IMR-90 (cell line): ENCODE measurements at regions not wholly inside any gene's neighbourhood (a gene's known extent, or its start where the extent isn't known, plus 50 kb on each side); places are given as distances from the start of the nearest gene placed in this dataset.

Experiments used
- ATAC-seq: fragments of 200-7000 bp; cut with Tn5 transposase; 2 replicates; pipeline ENCODE4 v1.9.1; 2020; ENCODE audit warnings: low read depth, mild to moderate bottlenecking, moderate library complexity
- BruUV-seq: library from RNA; stranded (reverse); fragments of 400-500 nt; replicated peaks from 2 replicates; lab custom pipeline; 2021; lab: Mats Ljungman, UMichigan
- CTCF ChIA-PET: fragments of 300-600 bp; formaldehyde crosslinking; extraction: SDS; loops from one replicate; lab custom pipeline; 2021; ENCODE audit warnings: antibody characterized with exemption; lab: Yijun Ruan, JAX
- POLR2A ChIA-PET: fragments of 300-600 bp; sonication (Branson Sonifier 250); formaldehyde crosslinking; loops from one replicate; lab custom pipeline; 2022; ENCODE audit warnings: antibody characterized with exemption; ENCODE audit not compliant: unreplicated experiment; lab: Charles Lee
- DNase-seq: peaks from one replicate; pipeline ENCODE4 v3.0.0; 2013
- H2AFZ ChIP-seq: replicated peaks from 2 replicates; pipeline ENCODE3; 2013; ENCODE audit warnings: low read length, mild to moderate bottlenecking; ENCODE audit not compliant: poor library complexity
- H2AK5ac ChIP-seq: 2 replicates; pipeline ENCODE4 v1.6.1; 2013; ENCODE audit warnings: low read depth, low read length, inconsistent platforms
- H2AK9ac ChIP-seq: replicated peaks from 2 replicates; pipeline ENCODE3; 2013; ENCODE audit warnings: mild to moderate bottlenecking, low read depth, low read length, moderate library complexity; ENCODE audit not compliant: poor library complexity
- H2BK120ac ChIP-seq: 2 replicates; pipeline ENCODE4 v1.6.1; 2013; ENCODE audit warnings: low read depth, low read length, inconsistent platforms
- H2BK15ac ChIP-seq: 3 replicates; pipeline ENCODE4 v1.6.1; 2013; ENCODE audit warnings: low read depth, low read length, inconsistent platforms
- H2BK20ac ChIP-seq: 2 replicates; pipeline ENCODE4 v1.6.1; 2013; ENCODE audit warnings: low read depth, mild to moderate bottlenecking, inconsistent platforms, low read length, moderate library complexity
- H2BK5ac ChIP-seq: 2 replicates; pipeline ENCODE4 v1.6.1; 2013; ENCODE audit warnings: mild to moderate bottlenecking, low read depth, low read length, inconsistent platforms; ENCODE audit not compliant: poor library complexity, severe bottlenecking
- H3K14ac ChIP-seq: replicated peaks from 2 replicates; pipeline ENCODE4 v1.6.1; 2013; ENCODE audit warnings: low read depth, low read length, inconsistent platforms
- H3K18ac ChIP-seq: 2 replicates; pipeline ENCODE4 v1.6.1; 2013; ENCODE audit warnings: low read depth, low read length, control low read depth
- H3K23ac ChIP-seq: 2 replicates; pipeline ENCODE4 v1.6.1; 2013; ENCODE audit warnings: low read depth, low read length, inconsistent platforms
- H3K27ac ChIP-seq: 2 replicates; pipeline ENCODE4 v1.5.1; 2013; ENCODE audit warnings: mild to moderate bottlenecking, control low read depth, low read length; ENCODE audit not compliant: insufficient read depth
- H3K27me3 ChIP-seq: 2 replicates; pipeline ENCODE4 v1.6.1; 2013; ENCODE audit warnings: low read length; ENCODE audit not compliant: control insufficient read depth, insufficient read depth
- H3K36me3 ChIP-seq: 2 replicates; pipeline ENCODE4 v1.6.1; 2013; ENCODE audit warnings: low read length, mixed read lengths; ENCODE audit not compliant: control insufficient read depth, insufficient read depth
- H3K4ac ChIP-seq: 2 replicates; pipeline ENCODE4 v1.6.1; 2013; ENCODE audit warnings: low read depth, low read length, inconsistent platforms
- H3K4me1 ChIP-seq: 2 replicates; pipeline ENCODE4 v1.6.1; 2013; ENCODE audit warnings: low read length, mixed read lengths; ENCODE audit not compliant: control insufficient read depth, insufficient read depth
- H3K4me2 ChIP-seq: 2 replicates; pipeline ENCODE4 v1.6.1; 2013; ENCODE audit warnings: low read depth, mild to moderate bottlenecking, control low read depth, low read length, moderate library complexity
- H3K4me3 ChIP-seq: 2 replicates; pipeline ENCODE4 v1.5.1; 2013; ENCODE audit warnings: low read depth, mild to moderate bottlenecking, control low read depth, low read length, moderate library complexity; ENCODE audit not compliant: insufficient read depth
- H3K56ac ChIP-seq: 2 replicates; pipeline ENCODE4 v1.6.1; 2013; ENCODE audit warnings: low read length, inconsistent platforms; ENCODE audit not compliant: insufficient read depth; ENCODE audit errors: extremely low read depth
- H3K79me1 ChIP-seq, 2 experiments: 2 replicates each; pipeline ENCODE4 v1.6.1; 2013; ENCODE audit warnings: low read length in 2 of 2, inconsistent platforms in 1 of 2, low read depth in 1 of 2
- H3K9ac ChIP-seq: 2 replicates; pipeline ENCODE4 v1.6.1; 2013; ENCODE audit warnings: low read depth, low read length, control low read depth
- H3K9me1 ChIP-seq: 2 replicates; pipeline ENCODE4 v1.6.1; 2013; ENCODE audit warnings: low read length, inconsistent platforms; ENCODE audit not compliant: insufficient read depth
- H3K9me3 ChIP-seq: 2 replicates; pipeline ENCODE4 v1.6.1; 2013; ENCODE audit warnings: low read length; ENCODE audit not compliant: control insufficient read depth, insufficient read depth
- H4K20me1 ChIP-seq: 2 replicates; pipeline ENCODE4 v1.6.1; 2013; ENCODE audit warnings: low read length, inconsistent platforms; ENCODE audit not compliant: insufficient read depth
- H4K5ac ChIP-seq: 2 replicates; pipeline ENCODE4 v1.6.1; 2013; ENCODE audit warnings: mild to moderate bottlenecking, low read depth, low read length, control low read depth
- H4K8ac ChIP-seq, 2 experiments: 2 replicates each; pipeline ENCODE4 v1.6.1; 2013; ENCODE audit warnings: low read depth in 2 of 2, low read length in 2 of 2, control low read depth in 1 of 2, inconsistent platforms in 1 of 2
- H4K91ac ChIP-seq: 2 replicates; pipeline ENCODE4 v1.6.1; 2013; ENCODE audit warnings: low read depth, low read length, inconsistent platforms; ENCODE audit not compliant: insufficient read depth
- BHLHE40 ChIP-seq: fragments of 150-350 bp; IDR thresholded peaks from 2 replicates; pipeline ENCODE4 v1.6.1; 2016; ENCODE audit warnings: mild to moderate bottlenecking, low read depth, low read length
- CEBPB ChIP-seq: IDR thresholded peaks from 2 replicates; pipeline ENCODE4 v1.6.1; 2012; ENCODE audit warnings: low read depth, low read length, improper control_type of control experiment
- CHD1 ChIP-seq: IDR thresholded peaks from 2 replicates; pipeline ENCODE4 v1.6.1; 2012; ENCODE audit warnings: low read depth, low read length, improper control_type of control experiment
- FOS ChIP-seq: fragments of 150-350 bp; IDR thresholded peaks from 2 replicates; pipeline ENCODE4 v1.6.1; 2016; ENCODE audit warnings: low read depth, low read length
- MAZ ChIP-seq: IDR thresholded peaks from 2 replicates; pipeline ENCODE4 v1.6.1; 2012; ENCODE audit warnings: low read depth, mild to moderate bottlenecking, low read length, improper control_type of control experiment, moderate library complexity, borderline replicate concordance
- MXI1 ChIP-seq: IDR thresholded peaks from 2 replicates; pipeline ENCODE4 v1.6.1; 2012; ENCODE audit warnings: low read depth, mild to moderate bottlenecking, low read length, moderate library complexity, borderline replicate concordance
- NFE2L2 ChIP-seq: fragments of 150-350 bp; IDR thresholded peaks from 2 replicates; pipeline ENCODE4 v1.6.1; 2016; ENCODE audit warnings: low read depth, mild to moderate bottlenecking, low read length
- POLR2A ChIP-seq: IDR thresholded peaks from 2 replicates; pipeline ENCODE4 v1.6.1; 2012; ENCODE audit warnings: mild to moderate bottlenecking, low read depth, low read length
- RAD21 ChIP-seq: IDR thresholded peaks from 2 replicates; pipeline ENCODE4 v1.6.1; 2012; ENCODE audit warnings: low read length, improper control_type of control experiment
- RCOR1 ChIP-seq: IDR thresholded peaks from 2 replicates; pipeline ENCODE4 v1.6.1; 2012; ENCODE audit warnings: mild to moderate bottlenecking, low read length, improper control_type of control experiment; ENCODE audit not compliant: insufficient replicate concordance
- RFX5 ChIP-seq: IDR thresholded peaks from 2 replicates; pipeline ENCODE4 v1.8.0; 2012; ENCODE audit warnings: low read depth, mild to moderate bottlenecking, low read length, moderate library complexity
- SMC3 ChIP-seq: fragments of 150-350 bp; IDR thresholded peaks from 2 replicates; pipeline ENCODE4 v1.6.1; 2016; ENCODE audit warnings: low read depth, mild to moderate bottlenecking, antibody characterized with exemption, low read length, moderate library complexity
- WGBS, 2 experiments: methylation state at CpG; one replicate each; pipeline versions ENCODE4 v1.1.5 to v1.1.7; 2013; ENCODE audit warnings: missing lambda C conversion rate in 2 of 2; ENCODE audit not compliant: insufficient read length in 1 of 2; ENCODE audit errors: extremely low coverage in 2 of 2; 5-methylcytosine and 5-hydroxymethylcytosine counted together
- dilution Hi-C: fragments of 300-500 bp; cut with HindIII; formaldehyde crosslinking; loops from one replicate; pipeline ENCODE4 v1.14.3; 2018; ENCODE audit warnings: low sequenced_read_pairs; ENCODE audit not compliant: unreplicated experiment
- in situ Hi-C: fragments of 300-500 bp; cut with MboI; formaldehyde crosslinking; loops from 3 replicates; pipeline ENCODE4 v1.14.3; 2019; ENCODE audit warnings: low sequenced_read_pairs, inconsistent platforms, mixed read lengths
- intact Hi-C: fragments of 100-400 bp; cut with micrococcal nuclease; formaldehyde crosslinking; loops from 2 replicates; pipeline ENCODE4 v1.10.0; 2022
- TF ChIP-seq, protein P1 (sequence below): fragments of 150-350 bp; IDR thresholded peaks from 2 replicates; pipeline ENCODE4 v1.6.1; 2016; ENCODE audit warnings: low read depth, mild to moderate bottlenecking, low read length, moderate library complexity, borderline replicate concordance
- TF ChIP-seq, protein P2 (sequence below): conservative IDR thresholded peaks from 2 replicates; pipeline ENCODE4 v1.5.1; 2012; ENCODE audit warnings: mild to moderate bottlenecking, low read depth, low read length, improper control_type of control experiment

DNA sequence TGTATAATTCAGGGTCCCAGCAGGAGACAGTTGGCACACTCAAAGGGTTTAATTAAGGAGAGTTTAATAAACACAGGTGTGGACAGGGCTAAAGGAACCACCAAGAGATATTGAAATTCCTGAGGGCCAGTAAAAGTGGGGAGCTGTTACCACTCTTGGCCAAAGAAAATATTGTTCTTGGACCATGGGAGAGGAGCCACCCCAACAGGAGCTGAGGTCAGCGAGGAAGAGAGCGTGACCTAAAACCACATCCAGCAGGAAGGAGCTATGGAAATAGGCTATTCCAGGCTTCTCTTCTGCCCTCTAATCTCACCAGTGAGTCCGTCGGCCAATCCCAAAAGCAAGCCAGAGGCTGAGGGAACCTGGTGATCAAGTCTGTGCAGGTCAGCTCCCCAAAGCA is 390.8 kb downstream of the MED13L start:
- in situ Hi-C loops (no loop called here), dilution Hi-C loops (no loop called here), intact Hi-C loops (no loop called here)
- H3K36me3 ChIP-seq: no peaks in the 10 kb centered on the region
- no peak overlapping the region for H4K5ac ChIP-seq
- DNase-seq (no peak), ATAC-seq (no peak)
- no peaks in the 10 kb centered on the region for H3K79me1 ChIP-seq
- no peaks in the 10 kb centered on the region for H4K20me1 ChIP-seq
- no peaks in the 10 kb centered on the region for H3K9me1 ChIP-seq
- ChIA-PET CTCF (interaction anchor here (0.5 kb wide), 1 partner anchor 673 kb away, joined by 4 read pairs; no protein-coding TSS in a partner anchor), POLR2A (no interaction called here)
- no peak overlapping the region for H2BK15ac ChIP-seq
- H3K27me3 ChIP-seq: peaks cover 6% of the 10 kb centered on the region
- H3K9ac ChIP-seq: no peak overlapping the region
- no peak overlapping the region for H3K18ac ChIP-seq
- no peak overlapping the region for H2AFZ ChIP-seq
- no peak overlapping the region for H4K91ac ChIP-seq
- H3K4me3 ChIP-seq: no peak overlapping the region
- no peak overlapping the region for H3K4ac ChIP-seq
- no peak overlapping the region for H3K14ac ChIP-seq
- H3K4me2 ChIP-seq: no peak overlapping the region
- H4K8ac ChIP-seq: no peak overlapping the region
- H3K4me1 ChIP-seq: no peaks in the 10 kb centered on the region
- H2BK5ac ChIP-seq: no peak overlapping the region
- TF ChIP-seq, protein P1, sequence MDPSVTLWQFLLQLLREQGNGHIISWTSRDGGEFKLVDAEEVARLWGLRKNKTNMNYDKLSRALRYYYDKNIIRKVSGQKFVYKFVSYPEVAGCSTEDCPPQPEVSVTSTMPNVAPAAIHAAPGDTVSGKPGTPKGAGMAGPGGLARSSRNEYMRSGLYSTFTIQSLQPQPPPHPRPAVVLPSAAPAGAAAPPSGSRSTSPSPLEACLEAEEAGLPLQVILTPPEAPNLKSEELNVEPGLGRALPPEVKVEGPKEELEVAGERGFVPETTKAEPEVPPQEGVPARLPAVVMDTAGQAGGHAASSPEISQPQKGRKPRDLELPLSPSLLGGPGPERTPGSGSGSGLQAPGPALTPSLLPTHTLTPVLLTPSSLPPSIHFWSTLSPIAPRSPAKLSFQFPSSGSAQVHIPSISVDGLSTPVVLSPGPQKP: no peak
- TF ChIP-seq RCOR1 (no peak), CEBPB (no peak), MXI1 (no peak), BHLHE40 (no peak), RAD21 (no peak), RFX5 (no peak), POLR2A (no peak), CHD1 (no peak), MAZ (no peak), FOS (no peak), NFE2L2 (no peak), SMC3 (no peak)
- TF ChIP-seq, protein P2, sequence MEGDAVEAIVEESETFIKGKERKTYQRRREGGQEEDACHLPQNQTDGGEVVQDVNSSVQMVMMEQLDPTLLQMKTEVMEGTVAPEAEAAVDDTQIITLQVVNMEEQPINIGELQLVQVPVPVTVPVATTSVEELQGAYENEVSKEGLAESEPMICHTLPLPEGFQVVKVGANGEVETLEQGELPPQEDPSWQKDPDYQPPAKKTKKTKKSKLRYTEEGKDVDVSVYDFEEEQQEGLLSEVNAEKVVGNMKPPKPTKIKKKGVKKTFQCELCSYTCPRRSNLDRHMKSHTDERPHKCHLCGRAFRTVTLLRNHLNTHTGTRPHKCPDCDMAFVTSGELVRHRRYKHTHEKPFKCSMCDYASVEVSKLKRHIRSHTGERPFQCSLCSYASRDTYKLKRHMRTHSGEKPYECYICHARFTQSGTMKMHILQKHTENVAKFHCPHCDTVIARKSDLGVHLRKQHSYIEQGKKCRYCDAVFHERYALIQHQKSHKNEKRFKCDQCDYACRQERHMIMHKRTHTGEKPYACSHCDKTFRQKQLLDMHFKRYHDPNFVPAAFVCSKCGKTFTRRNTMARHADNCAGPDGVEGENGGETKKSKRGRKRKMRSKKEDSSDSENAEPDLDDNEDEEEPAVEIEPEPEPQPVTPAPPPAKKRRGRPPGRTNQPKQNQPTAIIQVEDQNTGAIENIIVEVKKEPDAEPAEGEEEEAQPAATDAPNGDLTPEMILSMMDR: no peak
- no peak overlapping the region for H2BK120ac ChIP-seq
- H2AK9ac ChIP-seq: no peak overlapping the region
- H3K27ac ChIP-seq: no peak overlapping the region
- H3K56ac ChIP-seq: no peak overlapping the region
- no TSS peak for BruUV-seq
- no peak overlapping the region for H2AK5ac ChIP-seq
- H3K23ac ChIP-seq: no peak overlapping the region
- no CpG with 5 or more reads among the region's 4 CpGs for WGBS, 2 experiments
- H3K9me3 ChIP-seq: no peaks in the 10 kb centered on the region; the same call in 1 of the 2 replicates
- H2BK20ac ChIP-seq: no peak overlapping the region
